ENCODE measurements at regions not wholly inside any gene's neighbourhood (a gene's known extent, or its start where the extent isn't known, plus 50 kb on each side); places are given as distances from the start of the nearest gene placed in this dataset.

GRCh38 chr16:74169066-74169465, 127.5 kb upstream of the PSMD7 start:
- ChIA-PET RAD21 (ENCODE audit: low non-redundant PET in 1 of 2, low total read pairs in 2 of 2, uncharacterized antibody in 2 of 2, unreplicated experiment in 2 of 2) (no interaction called here), POLR2A (no interaction called here), CTCF (no interaction called here)
- intact Hi-C loops (cut with micrococcal nuclease), result no loop called here
- H3K27ac ChIP-seq (ENCODE audit: low read depth, low read length), result no peak overlapping the region
- no peaks in the 10 kb centered on the region for H4K20me1 ChIP-seq (ENCODE audit: insufficient read depth)
- TF ChIP-seq JUND (IDR thresholded peaks at IDR 0.05) (no peak), SP1 (IDR thresholded peaks at IDR 0.05; ENCODE audit: low read depth) (no peak), ZBTB33 (IDR thresholded peaks at IDR 0.05; ENCODE audit: extremely low read depth, insufficient replicate concordance, low read length) (no peak), POLR2AphosphoS5 (IDR thresholded peaks at IDR 0.05; ENCODE audit: low read depth, low read length) (no peak), MAX (IDR thresholded peaks at IDR 0.05) (no peak), ZNF274 (IDR thresholded peaks at IDR 0.05; ENCODE audit: low read depth, low read length) (no peak), TCF7L2 (IDR thresholded peaks at IDR 0.05; ENCODE audit: borderline replicate concordance, extremely low read depth, insufficient read depth, insufficient read length) (no peak), EGR1 (IDR thresholded peaks at IDR 0.05; ENCODE audit: low read depth) (no peak), ATF3 (IDR thresholded peaks at IDR 0.05) (no peak), SIN3A (IDR thresholded peaks at IDR 0.05; ENCODE audit: low read depth) (no peak), ZFX (IDR thresholded peaks at IDR 0.05) (no peak), FOSL1 (IDR thresholded peaks at IDR 0.05; ENCODE audit: low read depth) (no peak)
- no peaks in the 10 kb centered on the region for H3K4me1 ChIP-seq (ENCODE audit: control insufficient read depth in 1 of 2, insufficient read depth in 2 of 2, low read length in 2 of 2)
- H3K9me2 ChIP-seq (ENCODE audit: insufficient read depth), result no peaks in the 10 kb centered on the region
- H3K36me3 ChIP-seq (ENCODE audit: control insufficient read depth in 1 of 2, insufficient read depth in 2 of 2, low read length in 2 of 2), result no peaks in the 10 kb centered on the region
- no peak overlapping the region for H3K4me2 ChIP-seq (ENCODE audit: low read length)
- no peak for ATAC-seq
- H3K79me2 ChIP-seq (ENCODE audit: insufficient read depth, low read length), result no peaks in the 10 kb centered on the region
- no peak overlapping the region for H3K9ac ChIP-seq (ENCODE audit: low read length)
- no peak for DNase-seq (ENCODE audit: low read depth, low spot score)
- H2AFZ ChIP-seq (ENCODE audit: low read depth, low read length, poor library complexity, severe bottlenecking), result no peak overlapping the region
- BruUV-seq (replicated peaks), result no TSS peak
- no peaks in the 10 kb centered on the region for H3K9me3 ChIP-seq (ENCODE audit: control insufficient read depth in 1 of 2, insufficient read depth in 1 of 2, low read depth in 1 of 2, low read length in 2 of 2)
- no peak overlapping the region for H3K4me3 ChIP-seq (replicated peaks in 1 of 2; ENCODE audit: low read depth in 1 of 2, low read length in 2 of 2)
- H3K27me3 ChIP-seq (ENCODE audit: insufficient read depth, low read length), result 0 out of 2 replicates have a peak, but pooled peaks cover 6% of the 10 kb centered on the region
